ENCODE measurements at regions not wholly inside any gene's neighbourhood (a gene's known extent, or its start where the extent isn't known, plus 50 kb on each side); places are given as distances from the start of the nearest gene placed in this dataset.
"Not testable (repeated sequence)": the region's sequence is repeated elsewhere in the genome, so short reads cannot be mapped to it uniquely, and the experiment has no call there.

- no peak overlapping the region for H3K27ac Mint-ChIP-seq
- H3K4me3 Mint-ChIP-seq: no peak overlapping the region
- H3K27me3 Mint-ChIP-seq (ENCODE audit: insufficient read depth): no peaks in the 10 kb centered on the region
- H3K36me3 Mint-ChIP-seq (ENCODE audit: low read depth): no peaks in the 10 kb centered on the region
- peaks cover 3% of the 10 kb centered on the region for H3K9me3 Mint-ChIP-seq
- DNase-seq (ENCODE audit: low spot score): no peak
- no peaks in the 10 kb centered on the region for H3K4me1 Mint-ChIP-seq (ENCODE audit: low read depth)
- intact Hi-C loops (cut with micrococcal nuclease): no loop called here
Measured at GRCh38 chr3:94440767-94441493, 378.1 kb downstream of the NSUN3 start.

DNA sequence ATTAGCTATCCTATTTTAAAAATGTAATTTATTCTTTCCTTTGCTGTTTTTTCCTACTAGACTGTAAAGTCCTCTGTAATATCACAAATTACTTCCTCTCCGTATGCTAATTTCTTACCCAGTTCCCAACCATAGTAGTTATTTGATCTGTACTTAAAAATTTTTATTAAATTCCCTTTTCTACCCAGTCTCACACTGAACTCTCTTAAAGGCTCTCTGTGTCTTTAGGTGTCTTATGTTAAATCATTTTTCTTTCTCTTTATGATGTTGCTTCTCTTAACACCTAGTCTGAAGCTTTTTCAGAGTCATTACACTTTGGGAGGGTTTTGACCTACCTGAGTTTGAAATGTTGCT lies 378.6 kb downstream of the NSUN3 start:
- H3K27ac Mint-ChIP-seq: no peak overlapping the region
- DNase-seq (ENCODE audit: low spot score): no peak
- no peaks in the 10 kb centered on the region for H3K36me3 Mint-ChIP-seq (ENCODE audit: low read depth)
- no peak overlapping the region for H3K4me3 Mint-ChIP-seq
- H3K27me3 Mint-ChIP-seq (ENCODE audit: insufficient read depth): no peaks in the 10 kb centered on the region
- H3K9me3 Mint-ChIP-seq: peaks cover 3% of the 10 kb centered on the region
- H3K4me1 Mint-ChIP-seq (ENCODE audit: low read depth): no peaks in the 10 kb centered on the region
- intact Hi-C loops (cut with micrococcal nuclease): no loop called here

GRCh38 chr3:94453864-94454263 lies 391.0 kb downstream of the NSUN3 start:
- H3K4me1 Mint-ChIP-seq (ENCODE audit: low read depth): no peaks in the 10 kb centered on the region
- no peak for DNase-seq (ENCODE audit: low spot score)
- H3K4me3 Mint-ChIP-seq: no peak overlapping the region
- no peaks in the 10 kb centered on the region for H3K36me3 Mint-ChIP-seq (ENCODE audit: low read depth)
- no peaks in the 10 kb centered on the region for H3K27me3 Mint-ChIP-seq (ENCODE audit: insufficient read depth)
- H3K27ac Mint-ChIP-seq: no peak overlapping the region
- intact Hi-C loops (cut with micrococcal nuclease): no loop called here
- no peaks in the 10 kb centered on the region for H3K9me3 Mint-ChIP-seq

GRCh38 chr3:94459167-94459566 lies 396.3 kb downstream of the NSUN3 start:
- H3K9me3 Mint-ChIP-seq: no peaks in the 10 kb centered on the region
- no peaks in the 10 kb centered on the region for H3K4me1 Mint-ChIP-seq (ENCODE audit: low read depth)
- no peak for DNase-seq (ENCODE audit: low spot score)
- H3K36me3 Mint-ChIP-seq (ENCODE audit: low read depth): no peaks in the 10 kb centered on the region
- intact Hi-C loops (cut with micrococcal nuclease): no loop called here
- no peaks in the 10 kb centered on the region for H3K27me3 Mint-ChIP-seq (ENCODE audit: insufficient read depth)
- no peak overlapping the region for H3K4me3 Mint-ChIP-seq
- H3K27ac Mint-ChIP-seq: no peak overlapping the region

DNA sequence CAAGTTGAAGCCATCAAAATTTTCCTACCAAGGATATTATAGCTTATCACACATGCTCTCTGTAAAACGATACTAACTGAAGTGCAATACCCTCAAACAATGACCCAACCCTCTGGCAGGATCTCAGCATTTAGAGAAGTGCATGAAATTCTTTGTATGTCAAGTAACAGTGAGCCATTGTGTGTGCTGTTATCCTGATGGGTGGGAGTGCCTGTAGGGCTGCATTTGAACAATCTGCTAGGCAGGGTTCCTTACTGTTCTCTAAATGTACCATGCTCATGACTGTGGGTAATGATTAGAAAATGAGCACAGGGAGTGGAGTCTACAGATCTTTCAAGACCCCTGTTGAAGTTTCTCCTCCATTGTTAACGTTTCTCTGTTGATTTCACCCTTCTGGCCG lies 398.1 kb downstream of the NSUN3 start:
- no peaks in the 10 kb centered on the region for H3K36me3 Mint-ChIP-seq (ENCODE audit: low read depth)
- H3K4me3 Mint-ChIP-seq: no peak overlapping the region
- intact Hi-C loops (cut with micrococcal nuclease): no loop called here
- no peaks in the 10 kb centered on the region for H3K27me3 Mint-ChIP-seq (ENCODE audit: insufficient read depth)
- H3K4me1 Mint-ChIP-seq (ENCODE audit: low read depth): no peaks in the 10 kb centered on the region
- no peak for DNase-seq (ENCODE audit: low spot score)
- H3K9me3 Mint-ChIP-seq: no peaks in the 10 kb centered on the region
- no peak overlapping the region for H3K27ac Mint-ChIP-seq

- Mint-ChIP-seq H3K9me3 (no peaks in the 10 kb centered on the region), H3K4me3 (no peak overlapping the region), H3K4me1 (ENCODE audit: low read depth) (no peaks in the 10 kb centered on the region), H3K27me3 (ENCODE audit: insufficient read depth) (no peaks in the 10 kb centered on the region), H3K27ac (no peak overlapping the region), H3K36me3 (ENCODE audit: low read depth) (no peaks in the 10 kb centered on the region)
- DNase-seq (ENCODE audit: low spot score): no peak
- intact Hi-C loops (cut with micrococcal nuclease): no loop called here
Measured at GRCh38 chr3:94462931-94463330, 400.1 kb downstream of the NSUN3 start.

GRCh38 chr3:94472511-94472910 lies 409.6 kb downstream of the NSUN3 start:
- intact Hi-C loops (cut with micrococcal nuclease): no loop called here
- Mint-ChIP-seq H3K36me3 (ENCODE audit: low read depth) (no peaks in the 10 kb centered on the region), H3K27me3 (ENCODE audit: insufficient read depth) (no peaks in the 10 kb centered on the region), H3K27ac (no peak overlapping the region), H3K4me3 (no peak overlapping the region), H3K9me3 (peaks cover 17% of the 10 kb centered on the region), H3K4me1 (ENCODE audit: low read depth) (no peaks in the 10 kb centered on the region)
- no peak for DNase-seq (ENCODE audit: low spot score)

DNA sequence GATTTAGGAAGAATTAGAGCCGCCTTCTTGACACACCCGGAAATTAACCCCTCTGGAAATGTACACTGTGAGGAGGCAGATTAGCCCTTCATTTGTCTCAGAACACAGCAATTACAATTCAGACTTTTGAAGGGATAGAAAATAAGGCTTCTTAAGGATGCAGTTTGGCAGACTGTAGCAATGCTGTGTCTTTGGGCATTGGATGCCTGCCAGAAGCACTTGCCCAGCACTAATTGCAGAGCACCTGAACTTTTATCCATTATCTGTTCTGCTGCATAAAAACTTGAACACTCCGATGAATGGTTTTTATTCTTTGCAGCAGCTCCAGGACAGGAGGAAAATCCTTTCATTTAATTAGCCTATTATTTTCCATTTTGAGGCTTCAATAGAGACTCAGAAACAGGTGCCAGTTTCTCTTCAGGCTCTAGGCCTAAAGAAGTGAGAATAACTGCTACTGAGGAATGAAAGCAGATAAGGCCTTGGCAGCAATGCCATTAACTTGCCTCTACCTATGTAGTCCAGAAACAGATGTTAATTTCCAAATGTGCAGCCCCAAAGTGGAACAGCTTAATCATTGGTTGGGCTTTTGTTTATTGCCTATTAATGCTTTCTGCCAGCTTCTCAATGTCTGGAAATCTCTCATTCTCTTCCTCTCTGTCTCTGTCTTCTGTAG lies 418.5 kb downstream of the NSUN3 start:
- no peak overlapping the region for H3K27ac Mint-ChIP-seq
- intact Hi-C loops (cut with micrococcal nuclease): no loop called here
- no peaks in the 10 kb centered on the region for H3K4me1 Mint-ChIP-seq (ENCODE audit: low read depth)
- H3K4me3 Mint-ChIP-seq: no peak overlapping the region
- no peaks in the 10 kb centered on the region for H3K36me3 Mint-ChIP-seq (ENCODE audit: low read depth)
- no peak for DNase-seq (ENCODE audit: low spot score)
- H3K27me3 Mint-ChIP-seq (ENCODE audit: insufficient read depth): no peaks in the 10 kb centered on the region
- peaks cover 18% of the 10 kb centered on the region for H3K9me3 Mint-ChIP-seq

- Mint-ChIP-seq H3K4me1 (ENCODE audit: low read depth) (no peaks in the 10 kb centered on the region), H3K9me3 (peaks cover 18% of the 10 kb centered on the region), H3K36me3 (ENCODE audit: low read depth) (no peaks in the 10 kb centered on the region), H3K27ac (no peak overlapping the region), H3K4me3 (no peak overlapping the region), H3K27me3 (ENCODE audit: insufficient read depth) (no peaks in the 10 kb centered on the region)
- intact Hi-C loops (cut with micrococcal nuclease): no loop called here
- DNase-seq (ENCODE audit: low spot score): no peak
Measured at GRCh38 chr3:94482686-94483085, 419.8 kb downstream of the NSUN3 start.

DNA sequence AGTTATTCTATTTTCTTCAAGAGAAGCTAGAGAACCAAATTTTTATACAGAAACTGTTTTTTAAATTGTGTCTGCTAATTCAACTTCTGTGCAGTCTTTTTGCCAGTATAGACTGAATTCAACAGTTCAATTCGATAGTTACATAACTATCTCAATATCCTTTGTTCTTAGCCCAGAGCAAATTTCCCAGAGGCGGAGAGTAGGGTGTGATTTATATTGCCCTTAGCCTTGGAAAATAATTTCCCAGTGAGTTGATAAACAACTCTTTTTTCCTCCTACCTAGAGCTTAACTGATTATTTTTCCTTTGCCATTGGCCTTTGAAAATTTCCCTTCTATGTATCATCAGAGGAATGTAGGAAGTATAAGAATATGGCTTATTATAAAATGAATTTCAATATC lies 420.5 kb downstream of the NSUN3 start:
- no peaks in the 10 kb centered on the region for H3K27me3 Mint-ChIP-seq (ENCODE audit: insufficient read depth)
- peaks cover 18% of the 10 kb centered on the region for H3K9me3 Mint-ChIP-seq
- H3K4me1 Mint-ChIP-seq (ENCODE audit: low read depth): no peaks in the 10 kb centered on the region
- no peaks in the 10 kb centered on the region for H3K36me3 Mint-ChIP-seq (ENCODE audit: low read depth)
- no peak overlapping the region for H3K4me3 Mint-ChIP-seq
- DNase-seq (ENCODE audit: low spot score): no peak
- intact Hi-C loops (cut with micrococcal nuclease): no loop called here
- H3K27ac Mint-ChIP-seq: no peak overlapping the region

DNA sequence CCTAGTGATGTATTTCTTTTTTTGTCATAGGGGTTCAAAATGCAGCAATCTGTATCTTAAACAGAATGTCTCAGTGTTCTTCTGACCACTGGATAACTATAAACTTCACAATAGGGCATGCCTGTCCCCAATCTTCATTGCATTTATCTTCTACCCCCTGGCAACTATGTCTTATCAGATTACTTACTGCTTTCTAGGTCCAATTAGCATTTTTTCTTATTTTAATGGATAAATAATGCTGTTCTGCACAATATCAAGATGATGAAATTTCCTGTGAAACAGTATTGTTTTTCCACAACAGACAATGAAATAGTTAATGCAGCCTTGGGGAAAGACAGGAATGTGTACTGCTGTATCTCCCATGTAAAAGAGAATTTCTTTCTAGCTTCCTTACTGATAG lies 432.1 kb downstream of the NSUN3 start:
- no peak overlapping the region for H3K27ac Mint-ChIP-seq
- no peaks in the 10 kb centered on the region for H3K4me1 Mint-ChIP-seq (ENCODE audit: low read depth)
- no peaks in the 10 kb centered on the region for H3K27me3 Mint-ChIP-seq (ENCODE audit: insufficient read depth)
- H3K36me3 Mint-ChIP-seq (ENCODE audit: low read depth): no peaks in the 10 kb centered on the region
- intact Hi-C loops (cut with micrococcal nuclease): no loop called here
- H3K4me3 Mint-ChIP-seq: no peak overlapping the region
- H3K9me3 Mint-ChIP-seq: peaks cover 4% of the 10 kb centered on the region
- no peak for DNase-seq (ENCODE audit: low spot score)

- no peak overlapping the region for H3K4me3 Mint-ChIP-seq
- no peaks in the 10 kb centered on the region for H3K27me3 Mint-ChIP-seq (ENCODE audit: insufficient read depth)
- H3K36me3 Mint-ChIP-seq (ENCODE audit: low read depth): no peaks in the 10 kb centered on the region
- peaks cover 9% of the 10 kb centered on the region for H3K9me3 Mint-ChIP-seq
- H3K27ac Mint-ChIP-seq: no peak overlapping the region
- DNase-seq (ENCODE audit: low spot score): no peak
- intact Hi-C loops (cut with micrococcal nuclease): no loop called here
- no peaks in the 10 kb centered on the region for H3K4me1 Mint-ChIP-seq (ENCODE audit: low read depth)
Measured at GRCh38 chr3:94500146-94500545, 437.3 kb downstream of the NSUN3 start.

- H3K36me3 Mint-ChIP-seq (ENCODE audit: low read depth); H3K4me3 Mint-ChIP-seq; H3K9me3 Mint-ChIP-seq; H3K4me1 Mint-ChIP-seq (ENCODE audit: low read depth); intact Hi-C loops (cut with micrococcal nuclease); DNase-seq (ENCODE audit: low spot score); H3K27ac Mint-ChIP-seq; H3K27me3 Mint-ChIP-seq (ENCODE audit: insufficient read depth): not testable (repeated sequence)
Measured at GRCh38 chr3:94507354-94507753, 444.5 kb downstream of the NSUN3 start.

- H3K4me1 Mint-ChIP-seq (ENCODE audit: low read depth): no peaks in the 10 kb centered on the region
- H3K27ac Mint-ChIP-seq: no peak overlapping the region
- no peaks in the 10 kb centered on the region for H3K36me3 Mint-ChIP-seq (ENCODE audit: low read depth)
- H3K4me3 Mint-ChIP-seq: no peak overlapping the region
- intact Hi-C loops (cut with micrococcal nuclease): no loop called here
- H3K27me3 Mint-ChIP-seq (ENCODE audit: insufficient read depth): no peaks in the 10 kb centered on the region
- DNase-seq (ENCODE audit: low spot score): no peak
- peaks cover 4% of the 10 kb centered on the region for H3K9me3 Mint-ChIP-seq
Measured at GRCh38 chr3:94512876-94513275, 450.0 kb downstream of the NSUN3 start.

Data from activated T-helper 1 cell treated with anti-CD3 and anti-CD28 coated beads, Interleukin-12 subunit alpha, Interleukin-12 subunit beta, Interleukin-2, Interleukin-4 antibody, amounts not matched to agents 30 ng/mL and 10 ng/mL and 1 ng/mL, durations not matched to agents 14 hours and 24 hours and 36 hours (primary cell).